Putamen (tissue), 1 donor: ENCODE measurements at regions not wholly inside any gene's neighbourhood (a gene's known extent, or its start where the extent isn't known, plus 50 kb on each side); places are given as distances from the start of the nearest gene placed in this dataset.

Source experiments
- DNase-seq: peaks from one replicate; pipeline ENCODE4 v3.0.0-alpha.2; 2016; ENCODE audit warnings: low spot score

- no peak for DNase-seq
These were observed 358.2 kb upstream of the TLE4 start for GRCh38 chr9:79213417-79214125.

DNA sequence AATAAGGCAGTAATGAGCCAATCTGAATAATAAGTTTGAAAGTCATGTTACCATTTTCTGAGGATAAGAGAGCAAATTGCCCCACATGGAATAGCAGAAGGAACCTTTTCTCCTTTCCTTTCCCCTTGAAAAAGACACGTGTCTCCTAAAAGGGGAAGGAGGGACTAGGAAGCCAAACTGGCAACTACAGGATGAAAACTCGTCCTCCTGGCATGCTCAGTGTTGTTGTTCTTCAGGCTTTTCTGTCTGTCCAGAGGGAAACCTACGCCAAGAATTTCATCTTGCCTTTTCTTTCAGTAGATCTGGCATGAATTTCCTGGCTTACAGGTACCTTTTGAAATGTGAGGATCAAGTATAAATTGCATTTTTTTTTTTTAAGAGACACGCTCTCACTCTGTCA, 355.9 kb upstream of the TLE4 start:
- DNase-seq: no peak

DNA sequence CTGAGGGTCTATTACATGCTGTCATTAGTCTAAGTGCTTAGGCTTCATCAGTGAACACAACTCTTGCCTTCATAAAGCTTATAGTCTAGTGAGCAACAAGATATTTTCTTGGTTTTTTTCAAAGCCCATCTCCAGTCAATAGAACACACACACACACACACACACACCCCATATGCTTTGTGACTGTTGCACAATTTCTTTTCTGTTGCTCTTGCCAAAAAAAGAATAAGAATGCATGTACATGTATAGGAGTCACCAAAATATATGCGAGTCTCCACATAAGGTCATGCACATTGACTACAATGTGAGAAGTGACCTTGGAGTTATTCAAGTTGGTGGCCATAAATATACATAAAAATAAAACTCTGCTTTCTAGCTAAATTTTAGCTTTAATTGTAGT, 351.5 kb upstream of the TLE4 start:
- no peak for DNase-seq

DNA sequence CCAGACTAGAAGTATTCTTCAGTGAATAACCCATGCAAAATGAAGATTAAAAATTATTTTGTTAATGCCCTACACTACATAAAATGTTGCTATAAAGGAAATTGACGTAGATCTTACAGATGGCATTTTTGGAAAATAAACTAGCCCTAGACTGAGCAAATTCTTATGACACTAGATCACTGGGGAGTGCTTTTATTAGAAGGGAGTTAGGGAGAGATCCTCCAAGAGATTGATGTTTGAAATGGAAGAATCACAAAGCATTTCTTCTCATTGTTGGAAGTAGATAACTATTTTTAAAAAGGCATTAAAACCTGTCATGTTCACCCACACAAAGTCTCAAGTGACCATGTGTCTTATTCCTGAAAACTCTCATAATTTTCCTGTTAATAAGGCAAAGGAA, 351.1 kb upstream of the TLE4 start:
- no peak for DNase-seq

- no peak for DNase-seq
These were observed 350.7 kb upstream of the TLE4 start for GRCh38 chr9:79221084-79221483.

DNA sequence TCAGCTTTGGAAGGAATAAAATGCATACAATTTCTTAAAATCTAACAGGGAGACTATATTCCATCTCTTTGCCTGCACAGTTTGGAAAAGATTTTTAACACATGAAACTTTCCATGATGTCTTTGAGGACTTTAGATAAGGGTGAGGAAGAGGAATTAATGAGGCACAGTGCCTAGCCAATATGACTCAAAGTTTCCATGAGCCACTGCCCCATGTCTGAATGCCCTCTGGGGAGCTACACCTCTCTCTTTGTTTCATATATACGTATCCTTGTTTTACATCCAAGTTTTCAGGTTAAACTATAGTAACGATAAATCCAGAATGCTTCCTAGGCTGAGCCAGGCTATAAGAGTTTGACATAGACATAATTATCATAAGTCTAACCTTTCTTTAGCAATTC, 349.3 kb upstream of the TLE4 start:
- DNase-seq: no peak

- no peak for DNase-seq
These were observed 346.9 kb upstream of the TLE4 start for GRCh38 chr9:79224672-79225433.

DNA sequence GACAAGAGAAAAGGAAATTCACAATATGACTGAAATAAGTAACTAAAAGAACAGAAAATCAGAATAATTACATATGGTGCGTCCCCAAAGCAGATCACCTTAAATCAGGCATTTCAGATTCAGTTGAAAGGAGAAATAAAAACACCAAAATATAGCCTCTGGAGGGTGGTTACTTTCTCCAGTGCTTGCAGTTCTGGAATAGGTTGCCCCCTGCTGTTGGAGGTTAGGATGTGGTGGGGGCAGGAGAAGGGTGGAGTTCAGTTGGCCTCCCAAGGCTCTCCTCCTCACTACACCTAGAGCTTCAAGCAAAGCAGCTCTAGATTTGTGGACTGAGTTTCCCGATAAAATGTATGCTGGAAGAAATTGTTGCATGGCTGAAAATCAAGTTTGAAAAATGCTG, 338.2 kb upstream of the TLE4 start:
- no peak for DNase-seq

DNA sequence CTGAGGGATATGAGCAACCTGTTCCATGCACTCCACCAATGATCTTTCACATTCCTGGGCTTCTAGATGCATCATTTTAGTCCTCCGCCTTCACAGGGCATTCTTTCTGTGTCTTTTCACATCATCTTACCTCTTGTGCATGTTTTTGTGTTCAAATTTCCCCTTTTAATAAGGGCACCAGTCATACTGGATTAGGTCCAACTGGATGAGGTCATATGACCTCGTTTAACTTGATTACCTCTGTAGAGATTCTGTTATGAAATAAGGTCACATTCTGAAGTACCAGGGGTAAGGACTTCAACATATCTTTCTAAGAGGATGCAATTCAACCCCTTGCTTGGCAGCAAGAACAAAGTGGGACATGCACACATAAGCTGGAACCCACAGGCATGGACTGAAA, 335.3 kb upstream of the TLE4 start:
- no peak for DNase-seq

DNA sequence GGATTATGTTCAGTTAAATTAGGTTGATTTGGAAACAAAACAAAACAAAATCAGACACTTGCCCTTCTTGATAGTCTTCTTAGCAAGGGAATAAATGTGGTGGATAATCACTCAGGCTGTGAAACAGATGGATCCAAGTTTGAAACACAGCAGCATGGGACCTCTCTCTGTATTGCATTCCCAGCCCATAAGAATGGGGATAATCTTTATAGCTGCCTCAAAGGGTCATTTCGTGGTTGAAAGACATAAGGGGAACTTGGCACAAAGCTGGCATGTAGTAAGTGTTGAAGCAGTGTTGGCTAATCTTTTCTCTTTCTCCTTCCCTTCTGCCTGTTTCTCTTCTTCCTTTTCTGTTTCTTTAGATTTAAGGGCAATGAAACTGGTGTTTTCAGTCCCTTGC, 333.9 kb upstream of the TLE4 start:
- DNase-seq: no peak

GRCh38 chr9:79240774-79241173, 331.0 kb upstream of the TLE4 start:
- DNase-seq: no peak

- DNase-seq: no peak
These were observed 329.3 kb upstream of the TLE4 start for GRCh38 chr9:79242489-79242888.

GRCh38 chr9:79246170-79246569, 325.6 kb upstream of the TLE4 start:
- DNase-seq: no peak

DNA sequence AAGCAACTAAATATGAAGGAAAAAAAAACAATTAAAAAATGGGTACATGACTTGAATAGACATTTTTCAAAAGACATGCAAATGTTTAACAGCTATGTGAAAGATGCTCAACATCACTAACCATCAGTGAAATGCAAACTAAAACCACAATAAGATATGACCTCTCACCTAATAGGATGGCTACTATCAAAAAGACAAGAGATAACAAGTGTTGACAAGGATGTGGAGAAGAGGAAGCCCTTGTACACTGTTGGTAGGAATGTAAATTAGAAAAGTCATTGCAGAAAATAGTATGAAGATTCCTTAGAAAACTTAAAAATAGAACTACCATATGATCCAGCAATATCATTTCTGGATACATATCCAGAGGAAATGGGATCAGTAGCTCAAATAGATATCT, 324.7 kb upstream of the TLE4 start:
- DNase-seq: no peak

DNA sequence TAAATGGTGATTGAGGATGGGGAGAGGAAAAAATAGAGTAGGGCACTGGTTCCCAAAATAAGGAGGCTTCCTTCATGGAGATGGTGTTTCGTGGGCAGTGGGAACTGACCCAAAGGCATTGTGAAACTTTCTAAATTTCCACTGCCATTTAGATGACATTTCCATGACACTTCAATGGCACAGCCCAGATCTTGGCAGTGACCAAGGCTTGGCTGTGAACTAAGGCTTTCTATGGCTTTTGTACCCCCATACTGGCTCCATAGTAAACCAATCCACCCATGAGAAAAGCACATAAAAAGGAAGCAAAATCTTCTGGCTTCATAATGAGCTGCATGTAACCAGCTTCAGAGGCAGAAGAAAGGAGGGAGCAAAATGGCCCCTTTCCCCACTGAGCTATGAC, 321.0 kb upstream of the TLE4 start:
- DNase-seq: no peak

GRCh38 chr9:79254900-79255650, 316.7 kb upstream of the TLE4 start:
- DNase-seq: no peak

- DNase-seq: no peak
These were observed 316.0 kb upstream of the TLE4 start for GRCh38 chr9:79255651-79256260.

DNA sequence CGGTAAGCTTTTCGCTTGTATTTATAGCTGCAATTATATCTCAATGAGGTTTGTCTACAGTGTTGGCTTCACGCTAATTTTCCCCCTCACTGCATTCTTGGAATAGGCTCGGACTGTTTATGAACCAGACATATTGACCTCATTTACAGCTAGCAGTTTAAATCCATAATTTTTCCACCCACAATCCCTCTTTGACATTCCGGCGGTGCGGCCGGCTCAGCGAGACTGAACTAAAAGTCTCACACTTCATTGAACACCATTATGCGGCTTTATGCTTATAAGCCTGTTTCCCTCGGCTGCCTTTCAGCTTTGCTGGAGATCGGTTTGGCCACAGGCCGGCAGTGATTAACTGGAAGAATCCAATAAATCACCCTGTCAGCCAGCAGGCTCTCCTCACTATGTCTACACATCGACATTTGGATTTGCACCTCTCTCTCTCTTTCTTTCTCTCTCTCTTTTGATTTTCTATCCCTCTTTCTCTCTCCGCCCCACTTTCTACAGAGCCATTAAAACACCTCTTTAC, 315.0 kb upstream of the TLE4 start:
- peak; percentile 11 for DNase-seq

GRCh38 chr9:79257228-79257781, 314.5 kb upstream of the TLE4 start:
- peak; percentile 15 for DNase-seq

DNA sequence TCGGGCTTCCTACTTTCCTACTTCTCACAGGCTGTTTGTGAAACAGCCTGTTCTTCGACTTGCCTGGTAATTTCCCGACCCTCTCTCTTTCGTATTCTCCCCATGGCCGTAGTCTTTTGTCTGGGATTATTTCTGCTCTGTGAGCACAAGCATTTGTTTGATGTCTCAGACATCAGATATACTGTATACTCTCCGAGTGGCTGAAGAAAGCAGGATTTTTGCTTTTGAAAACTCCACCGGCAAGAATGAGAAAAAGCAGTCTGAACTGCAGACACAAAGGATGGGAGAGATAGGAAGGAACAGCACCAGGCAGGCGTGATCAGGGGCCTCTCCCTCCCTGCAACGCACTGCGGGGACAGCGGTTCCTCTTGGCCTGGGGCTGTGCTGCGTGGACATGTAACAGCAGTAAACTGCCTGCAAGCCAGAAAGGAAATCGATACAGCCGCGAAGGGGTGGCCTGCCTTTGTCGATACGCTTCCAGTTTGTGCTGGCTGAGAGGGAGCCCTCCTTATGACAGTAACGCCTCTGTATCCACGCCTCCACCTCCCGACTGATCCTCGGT, 313.9 kb upstream of the TLE4 start:
- DNase-seq: no peak

DNA sequence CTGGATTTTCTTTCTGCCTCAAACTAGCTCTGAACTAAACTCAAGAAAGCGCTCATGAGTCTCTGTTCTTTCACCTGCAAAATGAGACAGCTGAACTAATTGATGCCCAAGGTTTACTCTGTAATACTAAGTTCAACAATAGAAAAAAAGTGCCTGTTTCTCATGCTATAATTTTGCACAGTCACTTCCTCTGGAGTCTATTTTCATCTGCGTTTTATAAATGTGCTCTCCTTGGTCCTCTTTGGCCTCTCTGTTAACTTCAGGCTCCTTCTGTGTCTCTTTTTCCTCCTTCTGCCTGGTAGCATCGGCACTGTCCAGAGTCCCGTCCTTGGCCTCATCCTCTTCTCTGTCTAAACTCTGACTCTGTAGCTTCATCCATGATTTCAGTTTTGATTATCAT, 311.9 kb upstream of the TLE4 start:
- DNase-seq: no peak

DNA sequence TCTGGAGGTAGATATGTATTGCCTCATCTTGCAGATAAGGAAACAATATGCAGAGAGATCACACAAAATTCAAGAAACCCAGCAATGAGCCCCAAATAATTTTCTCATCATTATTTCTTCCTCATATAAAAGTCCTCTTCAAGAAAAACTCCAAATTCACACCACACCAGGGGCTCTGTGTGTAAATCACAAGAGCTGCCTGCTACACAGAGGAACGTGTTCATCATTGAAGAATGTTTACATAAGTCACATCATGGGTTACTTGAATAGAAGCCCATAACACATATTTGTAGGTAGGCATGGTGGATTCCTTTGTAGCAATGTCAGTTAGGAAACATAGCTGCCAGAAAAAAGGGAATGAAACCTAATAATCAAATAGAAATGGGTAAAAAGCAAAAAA, 308.1 kb upstream of the TLE4 start:
- no peak for DNase-seq
